GM12878 (cell line): ENCODE measurements at regions not wholly inside any gene's neighbourhood (a gene's known extent, or its start where the extent isn't known, plus 50 kb on each side); places are given as distances from the start of the nearest gene placed in this dataset.

Experiments used
- CTCF ChIP-seq, 3 experiments: IDR thresholded peaks in 2 of 3; conservative IDR thresholded peaks in 1 of 3; 2 replicates each; pipeline ENCODE4 v1.5.1; 2011; ENCODE audit warnings: low read depth in 3 of 3, low read length in 3 of 3, mild to moderate bottlenecking in 3 of 3, control low read depth in 2 of 3, moderate library complexity in 2 of 3, inconsistent platforms in 1 of 3, mixed read lengths in 1 of 3; ENCODE audit not compliant: control insufficient read depth in 2 of 3, insufficient read depth in 1 of 3; ENCODE audit errors: extremely low read depth in 1 of 3
- EP300 ChIP-seq, 2 experiments: fragments of 150-350 bp in 1 of 2; IDR thresholded peaks; 2 replicates each; pipeline ENCODE4 v1.6.1; 2011 to 2012; ENCODE audit warnings: low read depth in 2 of 2, low read length in 2 of 2, borderline replicate concordance in 1 of 2, improper control_type of control experiment in 1 of 2, inconsistent platforms in 1 of 2; ENCODE audit not compliant: control insufficient read depth in 1 of 2
- POLR2A ChIP-seq: IDR thresholded peaks from 2 replicates; pipeline ENCODE4 v1.6.1; 2011; ENCODE audit warnings: low read depth, mild to moderate bottlenecking, low read length
- POLR2AphosphoS5 ChIP-seq: IDR thresholded peaks from 2 replicates; pipeline ENCODE4 v1.6.1; 2011; ENCODE audit warnings: mild to moderate bottlenecking, low read length, inconsistent platforms
- SRF ChIP-seq, 2 experiments: IDR thresholded peaks; 2 replicates each; pipeline ENCODE4 v1.6.1; 2011; ENCODE audit warnings: low read depth in 2 of 2, low read length in 2 of 2, mild to moderate bottlenecking in 1 of 2, moderate library complexity in 1 of 2
- USF1 ChIP-seq: IDR thresholded peaks from 2 replicates; pipeline ENCODE4 v1.6.1; 2011; ENCODE audit warnings: borderline replicate concordance, low read depth, mild to moderate bottlenecking, moderate library complexity, mixed read lengths, low read length; ENCODE audit not compliant: insufficient read depth; ENCODE audit errors: extremely low read length
- YY1 ChIP-seq: IDR thresholded peaks from 2 replicates; pipeline ENCODE4 v1.6.1; 2011; ENCODE audit warnings: low read depth, mild to moderate bottlenecking, low read length
- ZNF687 ChIP-seq: fragments of 450-650 bp; IDR thresholded peaks from 2 replicates; pipeline ENCODE4 v1.6.1; 2017; ENCODE audit warnings: mild to moderate bottlenecking, moderate library complexity

GRCh38 chr2:122988395-122989221, 1036.5 kb upstream of the CNTNAP5 start:
- TF ChIP-seq ZNF687 (no peak), EP300 (IDR thresholded peaks at IDR 0.05; ENCODE audit: borderline replicate concordance in 1 of 2, control insufficient read depth in 1 of 2, low read depth in 2 of 2, low read length in 2 of 2) (no peak), CTCF (IDR thresholded peaks at IDR 0.05 in 2 of 3, conservative IDR thresholded peaks at IDR 0.05 in 1 of 3; ENCODE audit: control insufficient read depth in 2 of 3, extremely low read depth in 1 of 3, insufficient read depth in 1 of 3, low read depth in 3 of 3, low read length in 3 of 3) (no peak), SRF (IDR thresholded peaks at IDR 0.05; ENCODE audit: low read depth in 2 of 2, low read length in 2 of 2) (no peak), YY1 (no peak), POLR2AphosphoS5 (no peak), USF1 (no peak), POLR2A (no peak)
